Amniotic epithelial cell (primary cell): ENCODE measurements at regions not wholly inside any gene's neighbourhood (a gene's known extent, or its start where the extent isn't known, plus 50 kb on each side); places are given as distances from the start of the nearest gene placed in this dataset.
"Not testable (repeated sequence)": the region's sequence is repeated elsewhere in the genome, so short reads cannot be mapped to it uniquely, and the experiment has no call there.

Source experiments
- DNase-seq: peaks from one replicate; pipeline ENCODE4 v3.0.0-alpha.2; 2010; ENCODE audit warnings: low read depth

- DNase-seq = peak; percentile 2
Measured at GRCh38 chr4:84279678-84280077, 219.4 kb downstream of the NKX6-1 start.

- DNase-seq = no peak
Measured at GRCh38 chr4:84277923-84278322, 221.2 kb downstream of the NKX6-1 start.

- no peak for DNase-seq
Measured at GRCh38 chr4:84276752-84277151, 222.3 kb downstream of the NKX6-1 start.

- no peak for DNase-seq
Measured at GRCh38 chr4:84269536-84270044, 229.5 kb downstream of the NKX6-1 start.

GRCh38 chr4:84264652-84265051, 234.4 kb downstream of the NKX6-1 start:
- no peak for DNase-seq

GRCh38 chr4:84263415-84263814, 235.7 kb downstream of the NKX6-1 start:
- DNase-seq = no peak

GRCh38 chr4:84260495-84260894, 238.6 kb downstream of the NKX6-1 start:
- DNase-seq = no peak

- peak; percentile 30 for DNase-seq
Measured at GRCh38 chr4:84258905-84259830, 239.9 kb downstream of the NKX6-1 start.

- no peak for DNase-seq
Measured at GRCh38 chr4:84254537-84254936, 244.6 kb downstream of the NKX6-1 start.

GRCh38 chr4:84249521-84249920, 249.6 kb downstream of the NKX6-1 start:
- DNase-seq = no peak

GRCh38 chr4:84245042-84245441, 254.1 kb downstream of the NKX6-1 start:
- DNase-seq = not testable (repeated sequence)

- DNase-seq = not testable (repeated sequence)
Measured at GRCh38 chr4:84244346-84244801, 254.7 kb downstream of the NKX6-1 start.

GRCh38 chr4:84243685-84244084, 255.4 kb downstream of the NKX6-1 start:
- DNase-seq = no peak

- DNase-seq = no peak
Measured at GRCh38 chr4:84239278-84239845, 259.7 kb downstream of the NKX6-1 start.

- DNase-seq = peak; percentile 32
Measured at GRCh38 chr4:84238247-84239090, 260.6 kb downstream of the NKX6-1 start.

GRCh38 chr4:84237008-84237407, 262.1 kb downstream of the NKX6-1 start:
- no peak for DNase-seq

GRCh38 chr4:84235126-84235944, 263.8 kb downstream of the NKX6-1 start:
- no peak for DNase-seq

- peak; percentile 13 for DNase-seq
Measured at GRCh38 chr4:84232309-84233095, 266.6 kb downstream of the NKX6-1 start.

- no peak for DNase-seq
Measured at GRCh38 chr4:84231539-84232055, 267.5 kb downstream of the NKX6-1 start.

- no peak for DNase-seq
Measured at GRCh38 chr4:84224522-84224921, 274.6 kb downstream of the NKX6-1 start.
